ENCODE measurements at regions not wholly inside any gene's neighbourhood (a gene's known extent, or its start where the extent isn't known, plus 50 kb on each side); places are given as distances from the start of the nearest gene placed in this dataset.

GRCh38 chr4:135601351-135601750, 1399.8 kb upstream of the PABPC4L start:
- 0% methylated on average over 1 of the region's 1 CpG for WGBS (ENCODE audit: missing lambda C conversion rate)
- no peak for FAIRE-seq

DNA sequence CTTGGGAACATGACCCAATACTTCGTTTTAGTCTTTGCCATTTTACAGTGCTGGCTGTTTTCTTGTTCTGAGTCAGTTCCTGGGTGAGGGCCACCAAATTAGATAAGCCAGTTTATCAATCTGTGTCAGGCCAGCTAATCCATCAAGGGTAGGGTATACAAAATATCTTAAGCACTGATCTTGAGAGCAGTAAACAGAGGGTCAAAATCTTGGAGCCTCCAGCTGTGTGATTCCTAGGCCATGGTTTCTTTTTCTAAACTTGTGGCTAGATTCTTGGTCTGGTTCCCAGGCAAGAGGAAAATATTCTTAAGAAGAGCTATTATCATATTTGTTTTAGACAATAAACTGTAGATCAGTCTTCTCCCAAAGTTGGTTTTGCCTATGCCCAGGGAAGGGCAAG, 1396.6 kb upstream of the PABPC4L start:
- WGBS (ENCODE audit: missing lambda C conversion rate): 0% methylated on average over 1 of the region's 1 CpG
- Histone ChIP-seq H3K27ac (no peak overlapping the region), H3K4me1 (no peaks in the 10 kb centered on the region), H3K9me3 (no peaks in the 10 kb centered on the region), H3K4me3 (no peak overlapping the region), H3K4me2 (no peak overlapping the region)
- FAIRE-seq (no peak), ATAC-seq (no peak), DNase-seq (ENCODE audit: low read depth in 1 of 2, low spot score in 1 of 2) (no peak)
- POLR2A ChIA-PET: no interaction called here
- CTCF ChIA-PET: no interaction called here
- no peak for TF ChIP-seq NR3C1 (IDR thresholded peaks at IDR 0.05)

More at GRCh38 chr4:135601351-135601750, 1399.8 kb upstream of the PABPC4L start:
- ChIA-PET POLR2A (no interaction called here), CTCF (no interaction called here)
- no peaks in the 10 kb centered on the region for H3K9me3 ChIP-seq
- H3K4me1 ChIP-seq: no peaks in the 10 kb centered on the region
- no peak for ATAC-seq
- H3K27ac ChIP-seq: no peak overlapping the region
- H3K4me3 ChIP-seq: no peak overlapping the region
- no peak for TF ChIP-seq RARB (CRISPR knock-in tag; IDR thresholded peaks at IDR 0.05)
- no peak for TF ChIP-seq POLR2A (IDR thresholded peaks at IDR 0.05; ENCODE audit: low read length)
- TF ChIP-seq NFE2L2 (conservative IDR thresholded peaks at IDR 0.05; ENCODE audit: low read length): no peak
- no peak for TF ChIP-seq SREBF2 (IDR thresholded peaks at IDR 0.05)
- no peak for TF ChIP-seq ZFP36 (IDR thresholded peaks at IDR 0.05; ENCODE audit: borderline replicate concordance, partially characterized antibody)
- no peak for TF ChIP-seq ELK1 (IDR thresholded peaks at IDR 0.05; ENCODE audit: low read depth, low read length)
- no peak for TF ChIP-seq ZC3H11A (IDR thresholded peaks at IDR 0.05)
- no peak for TF ChIP-seq MYC (IDR thresholded peaks at IDR 0.05; ENCODE audit: borderline replicate concordance, low read length)
- TF ChIP-seq HOXB13 (CRISPR knock-in tag; IDR thresholded peaks at IDR 0.05; ENCODE audit: low read depth): no peak
- TF ChIP-seq TFCP2L1 (CRISPR knock-in tag; IDR thresholded peaks at IDR 0.05): no peak
- TF ChIP-seq, protein P1, sequence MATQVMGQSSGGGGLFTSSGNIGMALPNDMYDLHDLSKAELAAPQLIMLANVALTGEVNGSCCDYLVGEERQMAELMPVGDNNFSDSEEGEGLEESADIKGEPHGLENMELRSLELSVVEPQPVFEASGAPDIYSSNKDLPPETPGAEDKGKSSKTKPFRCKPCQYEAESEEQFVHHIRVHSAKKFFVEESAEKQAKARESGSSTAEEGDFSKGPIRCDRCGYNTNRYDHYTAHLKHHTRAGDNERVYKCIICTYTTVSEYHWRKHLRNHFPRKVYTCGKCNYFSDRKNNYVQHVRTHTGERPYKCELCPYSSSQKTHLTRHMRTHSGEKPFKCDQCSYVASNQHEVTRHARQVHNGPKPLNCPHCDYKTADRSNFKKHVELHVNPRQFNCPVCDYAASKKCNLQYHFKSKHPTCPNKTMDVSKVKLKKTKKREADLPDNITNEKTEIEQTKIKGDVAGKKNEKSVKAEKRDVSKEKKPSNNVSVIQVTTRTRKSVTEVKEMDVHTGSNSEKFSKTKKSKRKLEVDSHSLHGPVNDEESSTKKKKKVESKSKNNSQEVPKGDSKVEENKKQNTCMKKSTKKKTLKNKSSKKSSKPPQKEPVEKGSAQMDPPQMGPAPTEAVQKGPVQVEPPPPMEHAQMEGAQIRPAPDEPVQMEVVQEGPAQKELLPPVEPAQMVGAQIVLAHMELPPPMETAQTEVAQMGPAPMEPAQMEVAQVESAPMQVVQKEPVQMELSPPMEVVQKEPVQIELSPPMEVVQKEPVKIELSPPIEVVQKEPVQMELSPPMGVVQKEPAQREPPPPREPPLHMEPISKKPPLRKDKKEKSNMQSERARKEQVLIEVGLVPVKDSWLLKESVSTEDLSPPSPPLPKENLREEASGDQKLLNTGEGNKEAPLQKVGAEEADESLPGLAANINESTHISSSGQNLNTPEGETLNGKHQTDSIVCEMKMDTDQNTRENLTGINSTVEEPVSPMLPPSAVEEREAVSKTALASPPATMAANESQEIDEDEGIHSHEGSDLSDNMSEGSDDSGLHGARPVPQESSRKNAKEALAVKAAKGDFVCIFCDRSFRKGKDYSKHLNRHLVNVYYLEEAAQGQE (IDR thresholded peaks at IDR 0.05): no peak
- no peak for TF ChIP-seq PBX3 (IDR thresholded peaks at IDR 0.05)
- no peak for TF ChIP-seq RCOR1 (IDR thresholded peaks at IDR 0.05; ENCODE audit: low read depth, low read length)
- TF ChIP-seq HOXB5 (CRISPR knock-in tag; IDR thresholded peaks at IDR 0.05): no peak
- TF ChIP-seq CEBPB (IDR thresholded peaks at IDR 0.05): no peak
- TF ChIP-seq HOXA7 (CRISPR knock-in tag; IDR thresholded peaks at IDR 0.05): no peak
- H3K4me2 ChIP-seq: no peak overlapping the region
- DNase-seq (ENCODE audit: low read depth in 1 of 2, low spot score in 1 of 2): no peak

GRCh38 chr4:135594521-135594920, 1392.9 kb upstream of the PABPC4L start:
- DNase-seq (ENCODE audit: low read depth in 1 of 2, low spot score in 1 of 2) (no peak), ATAC-seq (no peak), FAIRE-seq (no peak)
- Histone ChIP-seq H3K9me3 (no peaks in the 10 kb centered on the region), H3K4me2 (no peak overlapping the region), H3K27ac (no peak overlapping the region), H3K4me1 (no peaks in the 10 kb centered on the region), H3K4me3 (no peak overlapping the region)
- TF ChIP-seq BHLHE40 (IDR thresholded peaks at IDR 0.05; ENCODE audit: low read depth, low read length) (no peak), EP300 (IDR thresholded peaks at IDR 0.05) (no peak)
- 5% methylated on average over 1 of the region's 1 CpG for WGBS (ENCODE audit: missing lambda C conversion rate)
- ChIA-PET CTCF (no interaction called here), POLR2A (no interaction called here)

Data from A549 (cell line).